Type B pancreatic cell (in vitro differentiated cells): ENCODE measurements at regions not wholly inside any gene's neighbourhood (a gene's known extent, or its start where the extent isn't known, plus 50 kb on each side); places are given as distances from the start of the nearest gene placed in this dataset.

Experiments used
- DNase-seq: peaks from one replicate; pipeline ENCODE4 v3.0.0; 2021; ENCODE audit warnings: mixed read lengths; ENCODE audit not compliant: unreplicated experiment; ENCODE audit errors: extremely low spot score
- H3K27ac Mint-ChIP-seq: 2 replicates; pipeline ENCODE4 v1.8.0; 2021; ENCODE audit warnings: mild to moderate bottlenecking, mixed read lengths
- H3K27me3 Mint-ChIP-seq: 2 replicates; pipeline ENCODE4 v1.8.0; 2021; ENCODE audit warnings: mixed read lengths
- H3K36me3 Mint-ChIP-seq: 2 replicates; pipeline ENCODE4 v1.8.0; 2021; ENCODE audit warnings: mixed read lengths
- H3K4me1 Mint-ChIP-seq: one replicate; pipeline ENCODE4 v1.8.0; 2021; ENCODE audit warnings: mixed read lengths; ENCODE audit not compliant: unreplicated experiment
- H3K4me3 Mint-ChIP-seq: 2 replicates; pipeline ENCODE4 v1.8.0; 2021; ENCODE audit warnings: mild to moderate bottlenecking, mixed read lengths
- H3K9me3 Mint-ChIP-seq: 2 replicates; pipeline ENCODE4 v1.8.0; 2021; ENCODE audit warnings: mixed read lengths
- CTCF ChIP-seq: fragments of 200-600 bp; sonication (generic); conservative IDR thresholded peaks from 2 replicates; pipeline ENCODE4 v1.5.0; 2021; ENCODE audit warnings: antibody characterized with exemption, mild to moderate bottlenecking

GRCh38 chr12:81872400-81872799, 113.2 kb upstream of the PPFIA2 start:
- no peak overlapping the region for H3K4me3 Mint-ChIP-seq
- no peaks in the 10 kb centered on the region for H3K9me3 Mint-ChIP-seq
- DNase-seq, result no peak
- H3K36me3 Mint-ChIP-seq, result no peaks in the 10 kb centered on the region
- no peaks in the 10 kb centered on the region for H3K4me1 Mint-ChIP-seq
- no peaks in the 10 kb centered on the region for H3K27me3 Mint-ChIP-seq
- no peak overlapping the region for H3K27ac Mint-ChIP-seq
- TF ChIP-seq CTCF, result no peak

- no peaks in the 10 kb centered on the region for H3K9me3 Mint-ChIP-seq
- no peak overlapping the region for H3K27ac Mint-ChIP-seq
- TF ChIP-seq CTCF, result no peak
- no peaks in the 10 kb centered on the region for H3K27me3 Mint-ChIP-seq
- H3K4me3 Mint-ChIP-seq, result no peak overlapping the region
- no peak for DNase-seq
- no peaks in the 10 kb centered on the region for H3K36me3 Mint-ChIP-seq
- H3K4me1 Mint-ChIP-seq, result no peaks in the 10 kb centered on the region
These were observed 106.9 kb upstream of the PPFIA2 start for GRCh38 chr12:81866081-81866480.

GRCh38 chr12:81863406-81863805, 104.3 kb upstream of the PPFIA2 start:
- H3K27ac Mint-ChIP-seq, result no peak overlapping the region
- no peaks in the 10 kb centered on the region for H3K4me1 Mint-ChIP-seq
- no peak overlapping the region for H3K4me3 Mint-ChIP-seq
- H3K27me3 Mint-ChIP-seq, result no peaks in the 10 kb centered on the region
- H3K9me3 Mint-ChIP-seq, result no peaks in the 10 kb centered on the region
- no peak for TF ChIP-seq CTCF
- DNase-seq, result no peak
- no peaks in the 10 kb centered on the region for H3K36me3 Mint-ChIP-seq

GRCh38 chr12:81859521-81859920, 100.4 kb upstream of the PPFIA2 start:
- Mint-ChIP-seq H3K4me1 (no peaks in the 10 kb centered on the region), H3K9me3 (no peaks in the 10 kb centered on the region), H3K27me3 (no peaks in the 10 kb centered on the region), H3K36me3 (no peaks in the 10 kb centered on the region), H3K27ac (no peak overlapping the region), H3K4me3 (no peak overlapping the region)
- TF ChIP-seq CTCF, result no peak
- DNase-seq, result no peak

- H3K9me3 Mint-ChIP-seq, result no peaks in the 10 kb centered on the region
- H3K4me1 Mint-ChIP-seq, result no peaks in the 10 kb centered on the region
- no peaks in the 10 kb centered on the region for H3K36me3 Mint-ChIP-seq
- no peak overlapping the region for H3K27ac Mint-ChIP-seq
- H3K4me3 Mint-ChIP-seq, result no peak overlapping the region
- TF ChIP-seq CTCF, result no peak
- DNase-seq, result no peak
- H3K27me3 Mint-ChIP-seq, result no peaks in the 10 kb centered on the region
These were observed 84.4 kb upstream of the PPFIA2 start for GRCh38 chr12:81843599-81843998.

GRCh38 chr12:81835783-81836182, 76.6 kb upstream of the PPFIA2 start:
- H3K27me3 Mint-ChIP-seq, result no peaks in the 10 kb centered on the region
- TF ChIP-seq CTCF, result no peak
- H3K9me3 Mint-ChIP-seq, result no peaks in the 10 kb centered on the region

More at GRCh38 chr12:81835783-81836182, 76.6 kb upstream of the PPFIA2 start:
- H3K36me3 Mint-ChIP-seq, result no peaks in the 10 kb centered on the region
- no peak overlapping the region for H3K27ac Mint-ChIP-seq
- H3K4me1 Mint-ChIP-seq, result no peaks in the 10 kb centered on the region
- H3K4me3 Mint-ChIP-seq, result no peak overlapping the region
- no peak for DNase-seq
